WTC11 (cell line): ENCODE measurements at regions not wholly inside any gene's neighbourhood (a gene's known extent, or its start where the extent isn't known, plus 50 kb on each side); places are given as distances from the start of the nearest gene placed in this dataset.
"Not testable (repeated sequence)": the region's sequence is repeated elsewhere in the genome, so short reads cannot be mapped to it uniquely, and the experiment has no call there.

Experiments
- ATAC-seq: fragments of 200-7000 bp; cut with Tn5 transposase; 2 replicates; pipeline ENCODE4 v1.10.0; 2021; ENCODE audit warnings: mild to moderate bottlenecking, moderate library complexity
- CTCF ChIA-PET: fragments of 300-600 bp; sonication (Branson Sonifier 250); formaldehyde crosslinking; loops from one replicate; lab custom pipeline; 2021; ENCODE audit warnings: antibody characterized with exemption; lab: Charles Lee
- POLR2A ChIA-PET: fragments of 350-600 bp; sonication (Branson Sonifier 250); formaldehyde crosslinking; loops from one replicate; lab custom pipeline; 2021; ENCODE audit warnings: antibody characterized with exemption; lab: Charles Lee
- DNase-seq: peaks from one replicate; pipeline ENCODE4 v3.0.0; 2021; ENCODE audit warnings: low spot score
- H3K27ac Mint-ChIP-seq: 2 replicates; pipeline ENCODE4 v1.8.0; 2021; ENCODE audit warnings: mixed read lengths
- H3K27me3 Mint-ChIP-seq: 2 replicates; pipeline ENCODE4 v1.8.0; 2021; ENCODE audit warnings: low read depth, mild to moderate bottlenecking, moderate library complexity, mixed read lengths
- H3K36me3 Mint-ChIP-seq: 2 replicates; pipeline ENCODE4 v1.8.0; 2021; ENCODE audit warnings: mixed read lengths
- H3K4me1 Mint-ChIP-seq: 2 replicates; pipeline ENCODE4 v1.8.0; 2022; ENCODE audit warnings: mixed read lengths
- H3K4me3 Mint-ChIP-seq: 2 replicates; pipeline ENCODE4 v1.8.0; 2021; ENCODE audit warnings: mild to moderate bottlenecking, moderate library complexity, mixed read lengths
- H3K9me3 Mint-ChIP-seq: 2 replicates; pipeline ENCODE4 v1.8.0; 2021; ENCODE audit warnings: mixed read lengths
- ATF3 ChIP-seq: sonication (generic); formaldehyde crosslinking; conservative IDR thresholded peaks from 2 replicates; pipeline ENCODE4 v1.8.1; 2022; ENCODE audit warnings: mild to moderate bottlenecking, missing genetic modification reagents
- ERG ChIP-seq: fragments of 250-450 bp; sonication (Bioruptor Pico); IDR thresholded peaks from 2 replicates; pipeline ENCODE4 v1.8.0; 2021; ENCODE audit warnings: mild to moderate bottlenecking
- ESRRA ChIP-seq: sonication (generic); formaldehyde crosslinking; IDR thresholded peaks from 2 replicates; pipeline ENCODE4 v1.8.1; 2022; ENCODE audit warnings: mild to moderate bottlenecking, missing genetic modification reagents, borderline replicate concordance
- FOXK1 ChIP-seq: sonication (generic); formaldehyde crosslinking; IDR thresholded peaks from 2 replicates; pipeline ENCODE4 v1.8.0; 2022; ENCODE audit warnings: mild to moderate bottlenecking, moderate library complexity, missing genetic modification reagents
- GABPB1 ChIP-seq: sonication (generic); formaldehyde crosslinking; IDR thresholded peaks from 2 replicates; pipeline ENCODE4 v1.8.1; 2023; ENCODE audit warnings: mild to moderate bottlenecking, missing genetic modification reagents
- HMGA2 ChIP-seq: fragments of 250-450 bp; sonication (Bioruptor Pico); IDR thresholded peaks from 2 replicates; pipeline ENCODE4 v1.4.0; 2021; ENCODE audit warnings: mild to moderate bottlenecking, moderate library complexity
- KAT7 ChIP-seq: sonication (generic); formaldehyde crosslinking; IDR thresholded peaks from 2 replicates; pipeline ENCODE4 v1.8.1; 2023; ENCODE audit warnings: missing genetic modification reagents, mild to moderate bottlenecking, borderline replicate concordance
- NR2C2 ChIP-seq: sonication (generic); formaldehyde crosslinking; IDR thresholded peaks from 2 replicates; pipeline ENCODE4 v1.8.0; 2022; ENCODE audit warnings: mild to moderate bottlenecking, missing genetic modification reagents
- NR3C1 ChIP-seq: sonication (generic); formaldehyde crosslinking; conservative IDR thresholded peaks from 2 replicates; pipeline ENCODE4 v1.8.1; 2023; ENCODE audit warnings: low read depth, mild to moderate bottlenecking, missing genetic modification reagents
- RELA ChIP-seq: sonication (generic); formaldehyde crosslinking; IDR thresholded peaks from 2 replicates; pipeline ENCODE4 v1.8.1; 2022; ENCODE audit warnings: missing genetic modification reagents, mild to moderate bottlenecking, borderline replicate concordance
- SMAD4 ChIP-seq: sonication (generic); formaldehyde crosslinking; IDR thresholded peaks from 2 replicates; pipeline ENCODE4 v1.8.0; 2022; ENCODE audit warnings: mild to moderate bottlenecking, missing genetic modification reagents
- SP1 ChIP-seq: sonication (generic); formaldehyde crosslinking; conservative IDR thresholded peaks from 2 replicates; pipeline ENCODE4 v1.8.1; 2022; ENCODE audit warnings: missing genetic modification reagents
- TEAD1 ChIP-seq: sonication (generic); formaldehyde crosslinking; IDR thresholded peaks from 2 replicates; pipeline ENCODE4 v1.8.0; 2022; ENCODE audit warnings: mild to moderate bottlenecking, missing genetic modification reagents
- ZBTB43 ChIP-seq: sonication (generic); formaldehyde crosslinking; IDR thresholded peaks from 2 replicates; pipeline ENCODE4 v1.8.1; 2023; ENCODE audit warnings: mild to moderate bottlenecking, missing genetic modification reagents
- ZNF263 ChIP-seq: sonication (generic); formaldehyde crosslinking; IDR thresholded peaks from 2 replicates; pipeline ENCODE4 v1.8.1; 2022; ENCODE audit warnings: low read depth, mild to moderate bottlenecking, moderate library complexity, missing genetic modification reagents
- ZNF317 ChIP-seq: sonication (generic); formaldehyde crosslinking; IDR thresholded peaks from 2 replicates; pipeline ENCODE4 v1.8.1; 2023; ENCODE audit warnings: low read depth, mild to moderate bottlenecking, moderate library complexity, missing genetic modification reagents, borderline replicate concordance
- ZNF671 ChIP-seq: fragments of 250-450 bp; sonication (Bioruptor Pico); IDR thresholded peaks from 2 replicates; pipeline ENCODE4 v1.8.0; 2021; ENCODE audit warnings: mild to moderate bottlenecking
- ZSCAN18 ChIP-seq: fragments of 250-450 bp; sonication (Bioruptor Pico); IDR thresholded peaks from 2 replicates; pipeline ENCODE4 v2.1.2; 2022; ENCODE audit warnings: mild to moderate bottlenecking, moderate library complexity
- TF ChIP-seq, protein P1 (sequence below): sonication (generic); formaldehyde crosslinking; IDR thresholded peaks from 2 replicates; pipeline ENCODE4 v1.8.0; 2022; ENCODE audit warnings: mild to moderate bottlenecking, missing genetic modification reagents
- TF ChIP-seq, protein P2 (sequence below): sonication (generic); formaldehyde crosslinking; IDR thresholded peaks from 2 replicates; pipeline ENCODE4 v1.8.1; 2023; ENCODE audit warnings: mild to moderate bottlenecking, missing genetic modification reagents, borderline replicate concordance
- TF ChIP-seq, protein P3 (sequence below): sonication (generic); formaldehyde crosslinking; IDR thresholded peaks from 2 replicates; pipeline ENCODE4 v1.8.1; 2023; ENCODE audit warnings: mild to moderate bottlenecking, moderate library complexity, missing genetic modification reagents
- TF ChIP-seq, protein P4 (sequence below): fragments of 250-450 bp; sonication (Bioruptor Pico); IDR thresholded peaks from 2 replicates; pipeline ENCODE4 v1.9.0; 2021; ENCODE audit warnings: mild to moderate bottlenecking

- TF ChIP-seq ZNF671 (CRISPR knock-in tag) (no peak), NR2C2 (CRISPR knock-in tag) (no peak), ATF3 (no peak), ERG (CRISPR knock-in tag) (no peak), ZSCAN18 (CRISPR knock-in tag) (no peak)
- TF ChIP-seq, all 79 proteins: peak for 0
Observed at GRCh38 chr5:83800201-83800600, 79.5 kb upstream of the HAPLN1 start (continued).

- Mint-ChIP-seq H3K9me3 (peaks cover 14% of the 10 kb centered on the region), H3K27ac (peak overlapping the region; percentile 91), H3K36me3 (peaks cover 13% of the 10 kb centered on the region), H3K4me1 (peaks cover 13% of the 10 kb centered on the region), H3K4me3 (peak overlapping the region; percentile 67)
- POLR2A ChIA-PET, CTCF ChIA-PET, ATAC-seq, H3K27me3 Mint-ChIP-seq: not testable (repeated sequence)
- DNase-seq, result peak; percentile 55
- TF ChIP-seq, protein P1, sequence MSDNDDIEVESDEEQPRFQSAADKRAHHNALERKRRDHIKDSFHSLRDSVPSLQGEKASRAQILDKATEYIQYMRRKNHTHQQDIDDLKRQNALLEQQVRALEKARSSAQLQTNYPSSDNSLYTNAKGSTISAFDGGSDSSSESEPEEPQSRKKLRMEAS, result peak; percentile 47; the same call in 1 of the 2 replicates
- TF ChIP-seq SP1 (CRISPR knock-in tag), result 0 out of 2 replicates have a peak, but pooled peaks have one; percentile 23
- TF ChIP-seq KAT7, result 0 out of 2 replicates have a peak, but pooled peaks have one; percentile 19
- 0 out of 2 replicates have a peak, but pooled peaks have one; percentile 30 for TF ChIP-seq FOXK1 (CRISPR knock-in tag)
Observed at GRCh38 chr5:83799020-83799419, 78.4 kb upstream of the HAPLN1 start.

DNA sequence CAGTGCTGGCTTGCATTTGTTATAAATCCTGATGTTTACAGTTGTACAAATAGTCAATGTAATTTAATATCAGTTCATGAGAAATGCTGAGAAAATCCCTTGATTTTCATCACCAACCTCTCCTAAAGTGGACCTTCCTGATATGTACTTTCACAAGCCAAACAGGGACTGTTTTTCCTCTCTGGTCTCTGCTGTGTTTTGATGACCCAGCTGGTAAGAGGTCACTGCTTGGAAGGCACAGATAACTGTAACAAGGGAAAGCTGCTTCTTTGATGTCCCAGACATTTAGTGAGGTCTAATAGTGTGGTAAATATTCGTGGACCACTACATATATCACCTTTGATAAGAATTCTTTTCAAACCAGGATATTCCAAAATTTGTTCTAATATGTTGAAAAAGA lies 68.7 kb upstream of the HAPLN1 start:
- Mint-ChIP-seq H3K27ac (no peak overlapping the region), H3K4me3 (no peak overlapping the region), H3K9me3 (no peaks in the 10 kb centered on the region), H3K27me3 (no peaks in the 10 kb centered on the region), H3K36me3 (no peaks in the 10 kb centered on the region), H3K4me1 (no peaks in the 10 kb centered on the region)
- no peak for DNase-seq
- CTCF ChIA-PET, result no interaction called here
- no peak for ATAC-seq
- TF ChIP-seq FOXK1 (CRISPR knock-in tag), result no peak
- no peak for TF ChIP-seq SP1 (CRISPR knock-in tag)
- no peak for TF ChIP-seq GABPB1 (CRISPR knock-in tag)
- no peak for TF ChIP-seq ZNF263 (CRISPR knock-in tag)
- TF ChIP-seq NR3C1 (CRISPR knock-in tag), result no peak
- TF ChIP-seq, protein P2, sequence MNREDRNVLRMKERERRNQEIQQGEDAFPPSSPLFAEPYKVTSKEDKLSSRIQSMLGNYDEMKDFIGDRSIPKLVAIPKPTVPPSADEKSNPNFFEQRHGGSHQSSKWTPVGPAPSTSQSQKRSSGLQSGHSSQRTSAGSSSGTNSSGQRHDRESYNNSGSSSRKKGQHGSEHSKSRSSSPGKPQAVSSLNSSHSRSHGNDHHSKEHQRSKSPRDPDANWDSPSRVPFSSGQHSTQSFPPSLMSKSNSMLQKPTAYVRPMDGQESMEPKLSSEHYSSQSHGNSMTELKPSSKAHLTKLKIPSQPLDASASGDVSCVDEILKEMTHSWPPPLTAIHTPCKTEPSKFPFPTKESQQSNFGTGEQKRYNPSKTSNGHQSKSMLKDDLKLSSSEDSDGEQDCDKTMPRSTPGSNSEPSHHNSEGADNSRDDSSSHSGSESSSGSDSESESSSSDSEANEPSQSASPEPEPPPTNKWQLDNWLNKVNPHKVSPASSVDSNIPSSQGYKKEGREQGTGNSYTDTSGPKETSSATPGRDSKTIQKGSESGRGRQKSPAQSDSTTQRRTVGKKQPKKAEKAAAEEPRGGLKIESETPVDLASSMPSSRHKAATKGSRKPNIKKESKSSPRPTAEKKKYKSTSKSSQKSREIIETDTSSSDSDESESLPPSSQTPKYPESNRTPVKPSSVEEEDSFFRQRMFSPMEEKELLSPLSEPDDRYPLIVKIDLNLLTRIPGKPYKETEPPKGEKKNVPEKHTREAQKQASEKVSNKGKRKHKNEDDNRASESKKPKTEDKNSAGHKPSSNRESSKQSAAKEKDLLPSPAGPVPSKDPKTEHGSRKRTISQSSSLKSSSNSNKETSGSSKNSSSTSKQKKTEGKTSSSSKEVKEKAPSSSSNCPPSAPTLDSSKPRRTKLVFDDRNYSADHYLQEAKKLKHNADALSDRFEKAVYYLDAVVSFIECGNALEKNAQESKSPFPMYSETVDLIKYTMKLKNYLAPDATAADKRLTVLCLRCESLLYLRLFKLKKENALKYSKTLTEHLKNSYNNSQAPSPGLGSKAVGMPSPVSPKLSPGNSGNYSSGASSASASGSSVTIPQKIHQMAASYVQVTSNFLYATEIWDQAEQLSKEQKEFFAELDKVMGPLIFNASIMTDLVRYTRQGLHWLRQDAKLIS (CRISPR knock-in tag), result no peak
- no peak for TF ChIP-seq ZNF317 (CRISPR knock-in tag)
- TF ChIP-seq, protein P3, sequence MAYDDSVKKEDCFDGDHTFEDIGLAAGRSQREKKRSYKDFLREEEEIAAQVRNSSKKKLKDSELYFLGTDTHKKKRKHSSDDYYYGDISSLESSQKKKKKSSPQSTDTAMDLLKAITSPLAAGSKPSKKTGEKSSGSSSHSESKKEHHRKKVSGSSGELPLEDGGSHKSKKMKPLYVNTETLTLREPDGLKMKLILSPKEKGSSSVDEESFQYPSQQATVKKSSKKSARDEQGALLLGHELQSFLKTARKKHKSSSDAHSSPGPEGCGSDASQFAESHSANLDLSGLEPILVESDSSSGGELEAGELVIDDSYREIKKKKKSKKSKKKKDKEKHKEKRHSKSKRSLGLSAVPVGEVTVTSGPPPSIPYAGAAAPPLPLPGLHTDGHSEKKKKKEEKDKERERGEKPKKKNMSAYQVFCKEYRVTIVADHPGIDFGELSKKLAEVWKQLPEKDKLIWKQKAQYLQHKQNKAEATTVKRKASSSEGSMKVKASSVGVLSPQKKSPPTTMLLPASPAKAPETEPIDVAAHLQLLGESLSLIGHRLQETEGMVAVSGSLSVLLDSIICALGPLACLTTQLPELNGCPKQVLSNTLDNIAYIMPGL (CRISPR knock-in tag), result no peak
- no peak for TF ChIP-seq TEAD1 (CRISPR knock-in tag)
- no peak for TF ChIP-seq ZNF671 (CRISPR knock-in tag)
- TF ChIP-seq HMGA2 (CRISPR knock-in tag), result no peak
- no peak for TF ChIP-seq ZBTB43 (CRISPR knock-in tag)
- TF ChIP-seq, protein P4, sequence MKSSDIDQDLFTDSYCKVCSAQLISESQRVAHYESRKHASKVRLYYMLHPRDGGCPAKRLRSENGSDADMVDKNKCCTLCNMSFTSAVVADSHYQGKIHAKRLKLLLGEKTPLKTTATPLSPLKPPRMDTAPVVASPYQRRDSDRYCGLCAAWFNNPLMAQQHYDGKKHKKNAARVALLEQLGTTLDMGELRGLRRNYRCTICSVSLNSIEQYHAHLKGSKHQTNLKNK (CRISPR knock-in tag), result no peak
- TF ChIP-seq RELA, result no peak
- TF ChIP-seq ESRRA (CRISPR knock-in tag), result no peak
- no peak for TF ChIP-seq SMAD4
- POLR2A ChIA-PET, result no interaction called here
